ENCODE measurements at regions not wholly inside any gene's neighbourhood (a gene's known extent, or its start where the extent isn't known, plus 50 kb on each side); places are given as distances from the start of the nearest gene placed in this dataset.
A peak's percentile ranks its signal among the peaks of the same experiment; 100 is the strongest.

GRCh38 chr5:67267512-67268216 is 71.1 kb upstream of the CD180 start:
- DNase-seq (ENCODE audit: low spot score) = no peak
- H3K9me3 ChIP-seq (replicated peaks in 1 of 2; ENCODE audit: control insufficient read depth in 2 of 2, insufficient read depth in 1 of 2, low read depth in 1 of 2, low read length in 2 of 2) = peaks cover 0 to 10% of the 10 kb centered on the region in 2 donors
- H3K4me3 ChIP-seq (ENCODE audit: low read length in 2 of 2) = peak overlapping the region in 1 of 2 donors; percentile 0
- peak overlapping the region; percentile 75 for H2AFZ ChIP-seq (ENCODE audit: low read length)
- H3K27ac ChIP-seq (replicated peaks; ENCODE audit: low read length) = peak overlapping the region; percentile 76
- H3K79me1 ChIP-seq (ENCODE audit: low read depth, low read length) = no peaks in the 10 kb centered on the region
- H3K4me1 ChIP-seq (ENCODE audit: control insufficient read depth in 2 of 2, insufficient read depth in 1 of 2, low read depth in 1 of 2, low read length in 2 of 2) = peaks cover 7 to 15% of the 10 kb centered on the region in 2 donors
- H3K23ac ChIP-seq (ENCODE audit: low read depth, low read length, poor library complexity) = no peak overlapping the region
- H2BK5ac ChIP-seq (ENCODE audit: low read length) = no peak overlapping the region
- H3K36me3 ChIP-seq (replicated peaks in 1 of 2; ENCODE audit: control insufficient read depth in 2 of 2, insufficient read depth in 2 of 2, low read length in 2 of 2) = no peaks in the 10 kb centered on the region
- H3K14ac ChIP-seq (ENCODE audit: low read length) = no peak overlapping the region
- H4K91ac ChIP-seq (ENCODE audit: low read depth, low read length, poor library complexity) = no peak overlapping the region
- no peak overlapping the region for H2BK15ac ChIP-seq (ENCODE audit: low read length)
- H2BK12ac ChIP-seq (ENCODE audit: low read length) = no peak overlapping the region
- WGBS, 2 donors (ENCODE audit: extremely low coverage in 2 of 2, insufficient read length in 2 of 2, insufficient replicate concordance in 1 of 2) = no CpG with 5 or more reads among the region's 7 CpGs
- no peak overlapping the region for H2BK120ac ChIP-seq (ENCODE audit: low read depth, low read length)
- H3K9ac ChIP-seq (ENCODE audit: low read depth, low read length, poor library complexity) = no peak overlapping the region
- no peak overlapping the region for H3K4me2 ChIP-seq (ENCODE audit: insufficient read depth, low read length, poor library complexity, severe bottlenecking)
- H3K4ac ChIP-seq (ENCODE audit: low read length) = no peak overlapping the region
- no peak overlapping the region for H4K8ac ChIP-seq (ENCODE audit: low read depth, low read length)
- H3K18ac ChIP-seq (ENCODE audit: low read length) = peak overlapping the region; percentile 53
- H2AK5ac ChIP-seq (ENCODE audit: low read depth, low read length) = no peak overlapping the region
- H3K27me3 ChIP-seq (ENCODE audit: control insufficient read depth in 3 of 3, insufficient read depth in 3 of 3, low read depth in 1 of 3, low read length in 3 of 3) = no peaks in the 10 kb centered on the region

GRCh38 chr5:67266654-67267350 is 70.2 kb upstream of the CD180 start:
- no peak overlapping the region for H2BK15ac ChIP-seq (ENCODE audit: low read length)
- H4K8ac ChIP-seq (ENCODE audit: low read depth, low read length) = no peak overlapping the region
- no peak overlapping the region for H3K14ac ChIP-seq (ENCODE audit: low read length)
- DNase-seq (ENCODE audit: low spot score) = no peak
- H3K9me3 ChIP-seq (replicated peaks in 1 of 2; ENCODE audit: control insufficient read depth in 2 of 2, insufficient read depth in 1 of 2, low read depth in 1 of 2, low read length in 2 of 2) = peaks cover 0 to 10% of the 10 kb centered on the region in 2 donors
- H2AK5ac ChIP-seq (ENCODE audit: low read depth, low read length) = no peak overlapping the region
- no peaks in the 10 kb centered on the region for H3K36me3 ChIP-seq (replicated peaks in 1 of 2; ENCODE audit: control insufficient read depth in 2 of 2, insufficient read depth in 2 of 2, low read length in 2 of 2)
- H3K4me3 ChIP-seq (ENCODE audit: low read length in 2 of 2) = no peak overlapping the region
- peaks cover 7 to 15% of the 10 kb centered on the region in 2 donors for H3K4me1 ChIP-seq (ENCODE audit: control insufficient read depth in 2 of 2, insufficient read depth in 1 of 2, low read depth in 1 of 2, low read length in 2 of 2)
- no peak overlapping the region for H2AFZ ChIP-seq (ENCODE audit: low read length)
- no peak overlapping the region for H3K9ac ChIP-seq (ENCODE audit: low read depth, low read length, poor library complexity)
- peak overlapping the region; percentile 34 for H3K18ac ChIP-seq (ENCODE audit: low read length)
- H3K27me3 ChIP-seq (ENCODE audit: control insufficient read depth in 3 of 3, insufficient read depth in 3 of 3, low read depth in 1 of 3, low read length in 3 of 3) = no peaks in the 10 kb centered on the region
- no peak overlapping the region for H3K27ac ChIP-seq (replicated peaks; ENCODE audit: low read length)
- H3K4me2 ChIP-seq (ENCODE audit: insufficient read depth, low read length, poor library complexity, severe bottlenecking) = no peak overlapping the region
- H2BK12ac ChIP-seq (ENCODE audit: low read length) = no peak overlapping the region
- H3K4ac ChIP-seq (ENCODE audit: low read length) = no peak overlapping the region
- H4K91ac ChIP-seq (ENCODE audit: low read depth, low read length, poor library complexity) = no peak overlapping the region
- no peak overlapping the region for H3K23ac ChIP-seq (ENCODE audit: low read depth, low read length, poor library complexity)
- no CpG with 5 or more reads among the region's 6 CpGs for WGBS, 2 donors (ENCODE audit: extremely low coverage in 2 of 2, insufficient read length in 2 of 2, insufficient replicate concordance in 1 of 2)
- H2BK120ac ChIP-seq (ENCODE audit: low read depth, low read length) = no peak overlapping the region
- H3K79me1 ChIP-seq (ENCODE audit: low read depth, low read length) = no peaks in the 10 kb centered on the region
- no peak overlapping the region for H2BK5ac ChIP-seq (ENCODE audit: low read length)

GRCh38 chr5:67265951-67266350 is 69.4 kb upstream of the CD180 start:
- Histone ChIP-seq H3K18ac (ENCODE audit: low read length) (no peak overlapping the region), H3K9me3 (replicated peaks in 1 of 2; ENCODE audit: control insufficient read depth in 2 of 2, insufficient read depth in 1 of 2, low read depth in 1 of 2, low read length in 2 of 2) (peaks cover 0 to 10% of the 10 kb centered on the region in 2 donors), H3K36me3 (replicated peaks in 1 of 2; ENCODE audit: control insufficient read depth in 2 of 2, insufficient read depth in 2 of 2, low read length in 2 of 2) (no peaks in the 10 kb centered on the region), H4K8ac (ENCODE audit: low read depth, low read length) (no peak overlapping the region), H3K4me3 (ENCODE audit: low read length in 2 of 2) (no peak overlapping the region), H2BK12ac (ENCODE audit: low read length) (no peak overlapping the region), H2BK15ac (ENCODE audit: low read length) (no peak overlapping the region), H2AFZ (ENCODE audit: low read length) (no peak overlapping the region), H3K27me3 (ENCODE audit: control insufficient read depth in 3 of 3, insufficient read depth in 3 of 3, low read depth in 1 of 3, low read length in 3 of 3) (no peaks in the 10 kb centered on the region), H3K4ac (ENCODE audit: low read length) (no peak overlapping the region), H3K14ac (ENCODE audit: low read length) (no peak overlapping the region), H3K23ac (ENCODE audit: low read depth, low read length, poor library complexity) (no peak overlapping the region), H2BK120ac (ENCODE audit: low read depth, low read length) (no peak overlapping the region), H3K4me2 (ENCODE audit: insufficient read depth, low read length, poor library complexity, severe bottlenecking) (no peak overlapping the region), H2AK5ac (ENCODE audit: low read depth, low read length) (no peak overlapping the region), H3K9ac (ENCODE audit: low read depth, low read length, poor library complexity) (no peak overlapping the region), H3K4me1 (ENCODE audit: control insufficient read depth in 2 of 2, insufficient read depth in 1 of 2, low read depth in 1 of 2, low read length in 2 of 2) (peaks cover 7 to 15% of the 10 kb centered on the region in 2 donors), H4K91ac (ENCODE audit: low read depth, low read length, poor library complexity) (no peak overlapping the region), H3K79me1 (ENCODE audit: low read depth, low read length) (no peaks in the 10 kb centered on the region), H2BK5ac (ENCODE audit: low read length) (no peak overlapping the region), H3K27ac (replicated peaks; ENCODE audit: low read length) (no peak overlapping the region)
- DNase-seq (ENCODE audit: low spot score) = no peak
- no CpG with 5 or more reads among the region's 1 CpG for WGBS, 2 donors (ENCODE audit: extremely low coverage in 2 of 2, insufficient read length in 2 of 2, insufficient replicate concordance in 1 of 2)

- Histone ChIP-seq H4K91ac (ENCODE audit: low read depth, low read length, poor library complexity) (no peak overlapping the region), H3K4me1 (ENCODE audit: control insufficient read depth in 2 of 2, insufficient read depth in 1 of 2, low read depth in 1 of 2, low read length in 2 of 2) (peaks cover 6 to 13% of the 10 kb centered on the region in 2 donors), H2BK120ac (ENCODE audit: low read depth, low read length) (no peak overlapping the region), H3K4me2 (ENCODE audit: insufficient read depth, low read length, poor library complexity, severe bottlenecking) (no peak overlapping the region), H2AK5ac (ENCODE audit: low read depth, low read length) (no peak overlapping the region), H2BK15ac (ENCODE audit: low read length) (no peak overlapping the region), H3K4ac (ENCODE audit: low read length) (no peak overlapping the region), H3K79me1 (ENCODE audit: low read depth, low read length) (no peaks in the 10 kb centered on the region), H2BK12ac (ENCODE audit: low read length) (no peak overlapping the region), H3K9me3 (replicated peaks in 1 of 2; ENCODE audit: control insufficient read depth in 2 of 2, insufficient read depth in 1 of 2, low read depth in 1 of 2, low read length in 2 of 2) (peaks cover 0 to 10% of the 10 kb centered on the region in 2 donors), H3K36me3 (replicated peaks in 1 of 2; ENCODE audit: control insufficient read depth in 2 of 2, insufficient read depth in 2 of 2, low read length in 2 of 2) (no peaks in the 10 kb centered on the region), H3K27me3 (ENCODE audit: control insufficient read depth in 3 of 3, insufficient read depth in 3 of 3, low read depth in 1 of 3, low read length in 3 of 3) (no peaks in the 10 kb centered on the region), H3K23ac (ENCODE audit: low read depth, low read length, poor library complexity) (no peak overlapping the region), H3K9ac (ENCODE audit: low read depth, low read length, poor library complexity) (no peak overlapping the region), H2AFZ (ENCODE audit: low read length) (peak overlapping the region; percentile 2), H3K4me3 (ENCODE audit: low read length in 2 of 2) (no peak overlapping the region), H4K8ac (ENCODE audit: low read depth, low read length) (no peak overlapping the region), H2BK5ac (ENCODE audit: low read length) (no peak overlapping the region), H3K14ac (ENCODE audit: low read length) (no peak overlapping the region), H3K18ac (ENCODE audit: low read length) (peak overlapping the region; percentile 2), H3K27ac (replicated peaks; ENCODE audit: low read length) (no peak overlapping the region)
- WGBS, 2 donors (ENCODE audit: extremely low coverage in 2 of 2, insufficient read length in 2 of 2, insufficient replicate concordance in 1 of 2) = no CpG with 5 or more reads among the region's 4 CpGs
- DNase-seq (ENCODE audit: low spot score) = no peak
Observed at GRCh38 chr5:67263656-67264408, 67.2 kb upstream of the CD180 start.
